T-helper 1 cell (primary cell): ENCODE measurements at regions not wholly inside any gene's neighbourhood (a gene's known extent, or its start where the extent isn't known, plus 50 kb on each side); places are given as distances from the start of the nearest gene placed in this dataset.
"Not testable (repeated sequence)": the region's sequence is repeated elsewhere in the genome, so short reads cannot be mapped to it uniquely, and the experiment has no call there.

ENCODE experiments used
- DNase-seq, 5 donors: peaks; one replicate each; pipeline ENCODE4 v3.0.0-alpha.2; 2012 to 2020

GRCh38 chr6:167230288-167230687, 60.8 kb upstream of the UNC93A start:
- DNase-seq = no peak

DNA sequence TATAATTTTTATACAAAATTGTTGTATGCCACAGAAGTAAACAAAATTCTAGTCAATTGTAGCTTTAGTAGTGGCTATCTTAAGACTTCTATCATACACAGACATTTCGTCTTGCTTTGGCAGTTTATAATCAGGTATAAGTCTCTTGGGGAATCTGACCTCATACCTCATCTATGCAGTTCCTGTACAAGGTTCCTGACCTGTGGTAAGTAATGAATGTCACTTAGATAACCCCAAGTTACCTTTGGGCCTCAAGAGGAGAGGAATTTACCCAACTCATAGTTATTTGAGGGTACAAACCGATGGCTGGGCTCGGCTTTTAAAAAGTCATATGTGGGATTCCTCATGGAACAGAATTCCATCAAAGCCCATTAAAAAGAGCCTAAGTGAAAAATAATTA, 58.8 kb upstream of the UNC93A start:
- no peak for DNase-seq

- no peak for DNase-seq
Observed at GRCh38 chr6:167233490-167233889, 57.6 kb upstream of the UNC93A start.

GRCh38 chr6:167234576-167234975, 56.5 kb upstream of the UNC93A start:
- not testable (repeated sequence) for DNase-seq

DNA sequence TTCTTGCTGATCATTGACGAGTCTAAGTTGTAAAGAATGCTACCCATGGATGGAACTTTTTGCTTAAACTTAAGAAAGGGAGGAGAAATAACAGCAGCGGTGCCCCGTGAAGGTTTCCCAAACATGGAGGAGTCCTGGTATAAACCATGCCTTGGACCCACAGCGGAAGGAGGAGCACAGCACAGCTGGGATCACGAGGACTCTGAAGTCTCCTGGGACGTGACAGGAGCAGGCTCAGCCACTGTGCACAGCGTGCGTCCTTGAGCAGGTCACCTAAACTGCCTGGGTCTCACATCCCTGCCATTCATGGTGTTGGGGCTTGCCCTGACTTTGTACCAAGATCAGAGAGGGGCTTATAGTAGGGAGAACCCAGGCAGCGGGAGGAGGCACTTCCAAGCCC, 56.1 kb upstream of the UNC93A start:
- no peak for DNase-seq

- no peak for DNase-seq
Observed at GRCh38 chr6:167235421-167236238, 55.5 kb upstream of the UNC93A start.

GRCh38 chr6:167236239-167236571, 54.9 kb upstream of the UNC93A start:
- DNase-seq = no peak

DNA sequence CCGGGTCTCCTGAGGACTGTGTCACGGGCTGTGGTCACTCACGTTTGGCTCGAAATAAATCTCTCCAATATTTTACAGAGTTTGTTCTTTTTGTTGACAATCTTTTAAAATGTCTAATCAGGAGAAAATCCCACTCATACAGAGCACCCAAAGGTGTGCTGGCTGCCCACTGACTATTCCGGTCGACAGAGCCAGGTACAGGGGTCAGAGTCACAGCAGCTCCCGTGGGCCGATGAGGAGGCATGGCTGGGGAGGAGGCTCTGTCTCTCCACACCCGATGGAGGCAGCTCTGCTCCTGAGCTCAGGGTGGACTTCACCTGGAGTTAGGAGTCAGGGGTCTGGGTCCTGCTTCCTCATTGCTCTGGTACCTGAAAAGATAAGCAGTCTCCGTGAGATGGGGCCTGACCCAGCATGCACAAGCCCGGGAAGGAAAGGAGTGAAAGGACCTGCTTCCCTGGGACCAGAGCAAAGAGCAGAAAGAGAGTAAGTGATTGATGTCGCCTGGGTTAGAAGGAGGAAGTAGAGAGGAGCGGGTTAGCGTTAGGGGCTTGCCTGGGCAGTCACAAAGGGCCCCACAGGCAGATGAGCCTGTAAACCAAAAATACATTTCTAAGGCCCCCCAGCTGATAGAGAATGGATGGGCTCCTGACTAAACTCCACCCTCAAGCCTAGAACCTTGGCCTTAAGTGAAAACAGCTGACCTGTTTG, 53.5 kb upstream of the UNC93A start:
- no peak for DNase-seq

- no peak for DNase-seq
Observed at GRCh38 chr6:167238146-167238693, 52.9 kb upstream of the UNC93A start.

GRCh38 chr6:167238694-167239467, 52.2 kb upstream of the UNC93A start:
- no peak for DNase-seq

- DNase-seq = not testable (repeated sequence)
Observed at GRCh38 chr6:167239470-167239869, 51.6 kb upstream of the UNC93A start.

DNA sequence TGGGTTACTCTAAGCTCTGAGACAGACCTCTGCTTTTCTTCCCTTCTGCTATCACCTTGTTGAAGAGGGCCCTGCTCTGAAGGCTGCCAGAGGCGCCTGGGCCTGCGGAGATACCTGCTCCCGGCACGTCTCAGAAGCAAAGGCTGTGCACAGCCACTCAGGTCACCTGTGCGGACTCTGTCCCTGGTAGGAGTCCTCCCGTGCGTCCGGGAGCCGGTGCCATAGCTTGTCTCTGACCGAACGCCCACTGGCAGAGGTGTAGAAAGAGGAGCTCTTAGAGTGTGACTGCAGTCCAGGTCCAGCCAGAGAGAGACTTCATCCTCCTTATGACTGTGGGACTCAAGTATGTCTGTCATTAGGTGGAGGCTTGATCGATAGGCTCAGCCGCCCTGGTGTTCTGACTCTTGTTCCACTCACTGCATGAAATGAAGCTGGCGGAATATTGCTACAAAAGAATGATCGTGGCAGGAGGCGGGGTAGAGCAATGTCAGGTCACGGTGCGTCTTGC, 51.0 kb upstream of the UNC93A start:
- DNase-seq = no peak
